Astrocyte (in vitro differentiated cells and primary cell): ENCODE measurements at regions not wholly inside any gene's neighbourhood (a gene's known extent, or its start where the extent isn't known, plus 50 kb on each side); places are given as distances from the start of the nearest gene placed in this dataset.

Experiments used
- EZH2 ChIP-seq: IDR thresholded peaks from 2 replicates; pipeline ENCODE4 v1.6.1; 2012; ENCODE audit warnings: mild to moderate bottlenecking, low read length, inconsistent platforms; ENCODE audit not compliant: insufficient read depth
- TF ChIP-seq, protein P1 (sequence below): IDR thresholded peaks from 2 replicates; pipeline ENCODE4 v1.5.1; 2011; ENCODE audit warnings: low read depth, mild to moderate bottlenecking, inconsistent platforms, low read length, moderate library complexity; ENCODE audit not compliant: insufficient read depth

DNA sequence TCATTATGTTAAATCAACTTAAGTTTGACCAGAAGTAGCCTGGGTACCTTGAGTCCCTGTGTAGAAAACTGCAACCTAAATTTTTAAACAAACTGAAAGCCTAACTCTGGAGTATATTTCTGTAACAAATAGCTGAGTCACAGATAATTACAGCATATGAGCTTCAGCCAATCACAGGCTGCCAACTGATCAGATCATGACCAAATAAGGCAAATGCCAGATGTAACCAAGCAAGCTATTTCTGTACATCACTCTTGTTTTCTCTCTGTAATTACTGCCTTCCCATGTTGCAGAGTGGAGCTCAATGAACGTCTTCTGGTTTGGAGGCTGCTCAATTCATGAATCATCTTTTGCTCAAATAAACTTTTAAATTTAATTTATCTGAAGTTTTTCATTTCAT, 980.9 kb upstream of the DIAPH2 start:
- TF ChIP-seq, protein P1, sequence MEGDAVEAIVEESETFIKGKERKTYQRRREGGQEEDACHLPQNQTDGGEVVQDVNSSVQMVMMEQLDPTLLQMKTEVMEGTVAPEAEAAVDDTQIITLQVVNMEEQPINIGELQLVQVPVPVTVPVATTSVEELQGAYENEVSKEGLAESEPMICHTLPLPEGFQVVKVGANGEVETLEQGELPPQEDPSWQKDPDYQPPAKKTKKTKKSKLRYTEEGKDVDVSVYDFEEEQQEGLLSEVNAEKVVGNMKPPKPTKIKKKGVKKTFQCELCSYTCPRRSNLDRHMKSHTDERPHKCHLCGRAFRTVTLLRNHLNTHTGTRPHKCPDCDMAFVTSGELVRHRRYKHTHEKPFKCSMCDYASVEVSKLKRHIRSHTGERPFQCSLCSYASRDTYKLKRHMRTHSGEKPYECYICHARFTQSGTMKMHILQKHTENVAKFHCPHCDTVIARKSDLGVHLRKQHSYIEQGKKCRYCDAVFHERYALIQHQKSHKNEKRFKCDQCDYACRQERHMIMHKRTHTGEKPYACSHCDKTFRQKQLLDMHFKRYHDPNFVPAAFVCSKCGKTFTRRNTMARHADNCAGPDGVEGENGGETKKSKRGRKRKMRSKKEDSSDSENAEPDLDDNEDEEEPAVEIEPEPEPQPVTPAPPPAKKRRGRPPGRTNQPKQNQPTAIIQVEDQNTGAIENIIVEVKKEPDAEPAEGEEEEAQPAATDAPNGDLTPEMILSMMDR, result no peak
- no peak for TF ChIP-seq EZH2
